KBM-7 (cell line): ENCODE measurements at regions not wholly inside any gene's neighbourhood (a gene's known extent, or its start where the extent isn't known, plus 50 kb on each side); places are given as distances from the start of the nearest gene placed in this dataset.

Experiments used
- DNase-seq: peaks from one replicate; pipeline ENCODE4 v3.0.0-alpha.2; 2015
- in situ Hi-C: fragments of 300-500 bp; cut with MboI; formaldehyde crosslinking; loops from 2 replicates; pipeline ENCODE4 v1.14.3; 2020; ENCODE audit warnings: low sequenced_read_pairs, low pct_unique_long_range_greater_than_20kb, mixed read lengths

- no peak for DNase-seq
- in situ Hi-C loops = no loop called here
Measured at GRCh38 chr12:107310621-107311020, 217.3 kb upstream of the CRY1 start.

GRCh38 chr12:107311682-107312081 is 218.3 kb upstream of the CRY1 start:
- peak; percentile 67 for DNase-seq
- in situ Hi-C loops = no loop called here

- peak; percentile 84 for DNase-seq
- in situ Hi-C loops = no loop called here
Measured at GRCh38 chr12:107317751-107318555, 224.6 kb upstream of the CRY1 start.

- in situ Hi-C loops = no loop called here
- no peak for DNase-seq
Measured at GRCh38 chr12:107318556-107318805, 225.1 kb upstream of the CRY1 start.

GRCh38 chr12:107318806-107319532 is 225.6 kb upstream of the CRY1 start:
- in situ Hi-C loops = no loop called here
- DNase-seq = peak; percentile 44

- peak; percentile 28 for DNase-seq
- in situ Hi-C loops = no loop called here
Measured at GRCh38 chr12:107319533-107320032, 226.2 kb upstream of the CRY1 start.

GRCh38 chr12:107320033-107320928 is 226.9 kb upstream of the CRY1 start:
- in situ Hi-C loops = no loop called here
- peak; percentile 31 for DNase-seq

GRCh38 chr12:107320929-107321631 is 227.7 kb upstream of the CRY1 start:
- DNase-seq = peak; percentile 64
- in situ Hi-C loops = no loop called here

GRCh38 chr12:107322063-107322462 is 228.7 kb upstream of the CRY1 start:
- in situ Hi-C loops = no loop called here
- DNase-seq = peak; percentile 73

GRCh38 chr12:107325075-107325608 is 231.8 kb upstream of the CRY1 start:
- DNase-seq = no peak
- in situ Hi-C loops = no loop called here

- in situ Hi-C loops = no loop called here
- no peak for DNase-seq
Measured at GRCh38 chr12:107326237-107326636, 232.9 kb upstream of the CRY1 start.

- in situ Hi-C loops = no loop called here
- DNase-seq = no peak
Measured at GRCh38 chr12:107327651-107328182, 234.4 kb upstream of the CRY1 start.

GRCh38 chr12:107328442-107329133 is 235.2 kb upstream of the CRY1 start:
- peak; percentile 87 for DNase-seq
- in situ Hi-C loops = no loop called here

GRCh38 chr12:107329569-107330324 is 236.4 kb upstream of the CRY1 start:
- in situ Hi-C loops = no loop called here
- DNase-seq = peak; percentile 63

- no peak for DNase-seq
- in situ Hi-C loops = no loop called here
Measured at GRCh38 chr12:107330831-107331431, 237.6 kb upstream of the CRY1 start.

- in situ Hi-C loops = no loop called here
- no peak for DNase-seq
Measured at GRCh38 chr12:107331471-107331870, 238.1 kb upstream of the CRY1 start.

- no peak for DNase-seq
- in situ Hi-C loops = no loop called here
Measured at GRCh38 chr12:107331912-107332311, 238.6 kb upstream of the CRY1 start.
